ENCODE measurements at regions not wholly inside any gene's neighbourhood (a gene's known extent, or its start where the extent isn't known, plus 50 kb on each side); places are given as distances from the start of the nearest gene placed in this dataset.

- 88 to 89% methylated on average over 4 of the region's 4 CpGs for WGBS, 2 donors
These were observed 104.2 kb upstream of the SORBS2 start for GRCh38 chr4:185916231-185916630.

GRCh38 chr4:185916683-185917082 is 104.7 kb upstream of the SORBS2 start:
- Histone ChIP-seq H3K4me3 (ENCODE audit: low read depth in 1 of 2, low read length in 2 of 2) (no peak overlapping the region), H3K27me3 (ENCODE audit: control insufficient read depth in 1 of 2, insufficient read depth in 2 of 2, low read length in 2 of 2) (no peaks in the 10 kb centered on the region), H3K27ac (ENCODE audit: low read depth in 2 of 2, low read length in 1 of 2) (no peak overlapping the region), H3K4me1 (ENCODE audit: control insufficient read depth in 2 of 2, insufficient read depth in 2 of 2, low read length in 1 of 2) (no peaks in the 10 kb centered on the region), H3K9me3 (ENCODE audit: control insufficient read depth in 2 of 2, insufficient read depth in 1 of 2, low read depth in 1 of 2, low read length in 1 of 2) (no peaks in the 10 kb centered on the region), H3K36me3 (ENCODE audit: control insufficient read depth in 2 of 2, insufficient read depth in 2 of 2, low read length in 1 of 2) (no peaks in the 10 kb centered on the region)
- 62 to 84% methylated on average over 4 of the region's 4 CpGs for WGBS, 2 donors

More at GRCh38 chr4:185916231-185916630, 104.2 kb upstream of the SORBS2 start:
- Histone ChIP-seq H3K27ac (ENCODE audit: low read depth in 2 of 2, low read length in 1 of 2) (no peak overlapping the region), H3K9me3 (ENCODE audit: control insufficient read depth in 2 of 2, insufficient read depth in 1 of 2, low read depth in 1 of 2, low read length in 1 of 2) (no peaks in the 10 kb centered on the region), H3K36me3 (ENCODE audit: control insufficient read depth in 2 of 2, insufficient read depth in 2 of 2, low read length in 1 of 2) (no peaks in the 10 kb centered on the region), H3K4me3 (ENCODE audit: low read depth in 1 of 2, low read length in 2 of 2) (no peak overlapping the region), H3K27me3 (ENCODE audit: control insufficient read depth in 1 of 2, insufficient read depth in 2 of 2, low read length in 2 of 2) (no peaks in the 10 kb centered on the region), H3K4me1 (ENCODE audit: control insufficient read depth in 2 of 2, insufficient read depth in 2 of 2, low read length in 1 of 2) (no peaks in the 10 kb centered on the region)

- 91 to 96% methylated on average over 4 of the region's 4 CpGs for WGBS, 2 donors
- no peaks in the 10 kb centered on the region for H3K27me3 ChIP-seq (ENCODE audit: control insufficient read depth in 1 of 2, insufficient read depth in 2 of 2, low read length in 2 of 2)
These were observed 107.1 kb upstream of the SORBS2 start for GRCh38 chr4:185919107-185919506.

GRCh38 chr4:185920171-185920570 is 108.2 kb upstream of the SORBS2 start:
- no peak overlapping the region for H3K27ac ChIP-seq (ENCODE audit: low read depth in 2 of 2, low read length in 1 of 2)
- H3K4me3 ChIP-seq (ENCODE audit: low read depth in 1 of 2, low read length in 2 of 2), result no peak overlapping the region
- no peaks in the 10 kb centered on the region for H3K9me3 ChIP-seq (ENCODE audit: control insufficient read depth in 2 of 2, insufficient read depth in 1 of 2, low read depth in 1 of 2, low read length in 1 of 2)
- WGBS, 2 donors, result 58 to 74% methylated on average over 6 of the region's 6 CpGs
- no peaks in the 10 kb centered on the region for H3K36me3 ChIP-seq (ENCODE audit: control insufficient read depth in 2 of 2, insufficient read depth in 2 of 2, low read length in 1 of 2)
- H3K27me3 ChIP-seq (ENCODE audit: control insufficient read depth in 1 of 2, insufficient read depth in 2 of 2, low read length in 2 of 2), result no peaks in the 10 kb centered on the region
- H3K4me1 ChIP-seq (ENCODE audit: control insufficient read depth in 2 of 2, insufficient read depth in 2 of 2, low read length in 1 of 2), result no peaks in the 10 kb centered on the region

More at GRCh38 chr4:185919107-185919506, 107.1 kb upstream of the SORBS2 start:
- Histone ChIP-seq H3K36me3 (ENCODE audit: control insufficient read depth in 2 of 2, insufficient read depth in 2 of 2, low read length in 1 of 2) (no peaks in the 10 kb centered on the region), H3K4me3 (ENCODE audit: low read depth in 1 of 2, low read length in 2 of 2) (no peak overlapping the region), H3K4me1 (ENCODE audit: control insufficient read depth in 2 of 2, insufficient read depth in 2 of 2, low read length in 1 of 2) (no peaks in the 10 kb centered on the region), H3K27ac (ENCODE audit: low read depth in 2 of 2, low read length in 1 of 2) (no peak overlapping the region), H3K9me3 (ENCODE audit: control insufficient read depth in 2 of 2, insufficient read depth in 1 of 2, low read depth in 1 of 2, low read length in 1 of 2) (no peaks in the 10 kb centered on the region)

- Histone ChIP-seq H3K27ac (ENCODE audit: low read depth in 2 of 2, low read length in 1 of 2) (no peak overlapping the region), H3K9me3 (ENCODE audit: control insufficient read depth in 2 of 2, insufficient read depth in 1 of 2, low read depth in 1 of 2, low read length in 1 of 2) (no peaks in the 10 kb centered on the region), H3K4me3 (ENCODE audit: low read depth in 1 of 2, low read length in 2 of 2) (no peak overlapping the region), H3K27me3 (ENCODE audit: control insufficient read depth in 1 of 2, insufficient read depth in 2 of 2, low read length in 2 of 2) (no peaks in the 10 kb centered on the region), H3K4me1 (ENCODE audit: control insufficient read depth in 2 of 2, insufficient read depth in 2 of 2, low read length in 1 of 2) (no peaks in the 10 kb centered on the region), H3K36me3 (ENCODE audit: control insufficient read depth in 2 of 2, insufficient read depth in 2 of 2, low read length in 1 of 2) (no peaks in the 10 kb centered on the region)
- WGBS, 2 donors, result 78 to 81% methylated on average over 10 of the region's 10 CpGs
These were observed 108.8 kb upstream of the SORBS2 start for GRCh38 chr4:185920691-185921260.

GRCh38 chr4:185921583-185922555 is 109.9 kb upstream of the SORBS2 start:
- no peak overlapping the region for H3K4me3 ChIP-seq (ENCODE audit: low read depth in 1 of 2, low read length in 2 of 2)
- no peak overlapping the region for H3K27ac ChIP-seq (ENCODE audit: low read depth in 2 of 2, low read length in 1 of 2)
- WGBS, 2 donors, result 53 to 59% methylated on average over 9 of the region's 9 CpGs
- no peaks in the 10 kb centered on the region for H3K9me3 ChIP-seq (ENCODE audit: control insufficient read depth in 2 of 2, insufficient read depth in 1 of 2, low read depth in 1 of 2, low read length in 1 of 2)
- no peaks in the 10 kb centered on the region for H3K27me3 ChIP-seq (ENCODE audit: control insufficient read depth in 1 of 2, insufficient read depth in 2 of 2, low read length in 2 of 2)
- H3K36me3 ChIP-seq (ENCODE audit: control insufficient read depth in 2 of 2, insufficient read depth in 2 of 2, low read length in 1 of 2), result no peaks in the 10 kb centered on the region
- no peaks in the 10 kb centered on the region for H3K4me1 ChIP-seq (ENCODE audit: control insufficient read depth in 2 of 2, insufficient read depth in 2 of 2, low read length in 1 of 2)

GRCh38 chr4:185924458-185925044 is 112.6 kb upstream of the SORBS2 start:
- Histone ChIP-seq H3K9me3 (ENCODE audit: control insufficient read depth in 2 of 2, insufficient read depth in 1 of 2, low read depth in 1 of 2, low read length in 1 of 2) (no peaks in the 10 kb centered on the region), H3K27me3 (ENCODE audit: control insufficient read depth in 1 of 2, insufficient read depth in 2 of 2, low read length in 2 of 2) (no peaks in the 10 kb centered on the region), H3K27ac (ENCODE audit: low read depth in 2 of 2, low read length in 1 of 2) (no peak overlapping the region), H3K4me1 (ENCODE audit: control insufficient read depth in 2 of 2, insufficient read depth in 2 of 2, low read length in 1 of 2) (no peaks in the 10 kb centered on the region), H3K36me3 (ENCODE audit: control insufficient read depth in 2 of 2, insufficient read depth in 2 of 2, low read length in 1 of 2) (no peaks in the 10 kb centered on the region), H3K4me3 (ENCODE audit: low read depth in 1 of 2, low read length in 2 of 2) (no peak overlapping the region)
- WGBS, 2 donors, result 93 to 95% methylated on average over 17 of the region's 17 CpGs

- no peaks in the 10 kb centered on the region for H3K9me3 ChIP-seq (ENCODE audit: control insufficient read depth in 2 of 2, insufficient read depth in 1 of 2, low read depth in 1 of 2, low read length in 1 of 2)
- H3K27ac ChIP-seq (ENCODE audit: low read depth in 2 of 2, low read length in 1 of 2), result no peak overlapping the region
- 78 to 85% methylated on average over 15 of the region's 15 CpGs for WGBS, 2 donors
- H3K4me3 ChIP-seq (ENCODE audit: low read depth in 1 of 2, low read length in 2 of 2), result no peak overlapping the region
- no peaks in the 10 kb centered on the region for H3K4me1 ChIP-seq (ENCODE audit: control insufficient read depth in 2 of 2, insufficient read depth in 2 of 2, low read length in 1 of 2)
- no peaks in the 10 kb centered on the region for H3K27me3 ChIP-seq (ENCODE audit: control insufficient read depth in 1 of 2, insufficient read depth in 2 of 2, low read length in 2 of 2)
- H3K36me3 ChIP-seq (ENCODE audit: control insufficient read depth in 2 of 2, insufficient read depth in 2 of 2, low read length in 1 of 2), result no peaks in the 10 kb centered on the region
These were observed 113.9 kb upstream of the SORBS2 start for GRCh38 chr4:185925910-185926360.

- Histone ChIP-seq H3K4me3 (ENCODE audit: low read depth in 1 of 2, low read length in 2 of 2) (no peak overlapping the region), H3K9me3 (ENCODE audit: control insufficient read depth in 2 of 2, insufficient read depth in 1 of 2, low read depth in 1 of 2, low read length in 1 of 2) (no peaks in the 10 kb centered on the region), H3K36me3 (ENCODE audit: control insufficient read depth in 2 of 2, insufficient read depth in 2 of 2, low read length in 1 of 2) (no peaks in the 10 kb centered on the region), H3K27me3 (ENCODE audit: control insufficient read depth in 1 of 2, insufficient read depth in 2 of 2, low read length in 2 of 2) (no peaks in the 10 kb centered on the region), H3K27ac (ENCODE audit: low read depth in 2 of 2, low read length in 1 of 2) (no peak overlapping the region), H3K4me1 (ENCODE audit: control insufficient read depth in 2 of 2, insufficient read depth in 2 of 2, low read length in 1 of 2) (no peaks in the 10 kb centered on the region)
- WGBS, 2 donors, result 92 to 93% methylated on average over 5 of the region's 5 CpGs
These were observed 119.4 kb upstream of the SORBS2 start for GRCh38 chr4:185931375-185931774.

All from esophagus (tissue), 2 donors.